Panc1 (cell line): ENCODE measurements at regions not wholly inside any gene's neighbourhood (a gene's known extent, or its start where the extent isn't known, plus 50 kb on each side); places are given as distances from the start of the nearest gene placed in this dataset.

Experiments used
- CTCF ChIP-seq: fragments of 450-650 bp; IDR thresholded peaks from 2 replicates; pipeline ENCODE4 v1.5.1; 2017; ENCODE audit warnings: mild to moderate bottlenecking
- POLR2AphosphoS5 ChIP-seq: IDR thresholded peaks from 2 replicates; pipeline ENCODE4 v1.6.1; 2012; ENCODE audit warnings: mild to moderate bottlenecking, low read depth, low read length, moderate library complexity
- REST ChIP-seq, 2 experiments: IDR thresholded peaks; 2 replicates each; pipeline ENCODE4 v1.6.1; 2011 to 2012; ENCODE audit warnings: low read depth in 2 of 2, control low read depth in 1 of 2, low read length in 1 of 2, mild to moderate bottlenecking in 1 of 2, moderate library complexity in 1 of 2; ENCODE audit not compliant: insufficient read depth in 1 of 2
- SIN3A ChIP-seq: IDR thresholded peaks from 2 replicates; pipeline ENCODE4 v1.6.1; 2012; ENCODE audit warnings: low read depth, mild to moderate bottlenecking, low read length, moderate library complexity, borderline replicate concordance; ENCODE audit not compliant: insufficient read depth
- TCF7L2 ChIP-seq: IDR thresholded peaks from 2 replicates; pipeline ENCODE4 v1.6.1; 2011; ENCODE audit warnings: mild to moderate bottlenecking, low read depth, low read length, inconsistent platforms

GRCh38 chr22:26922806-26923205 lies 265.4 kb downstream of the MIAT start:
- no peak for TF ChIP-seq CTCF
- no peak for TF ChIP-seq POLR2AphosphoS5
- no peak for TF ChIP-seq TCF7L2
- peak; percentile 77 to 85 for TF ChIP-seq REST (IDR thresholded peaks at IDR 0.05; ENCODE audit: insufficient read depth in 1 of 2, low read depth in 2 of 2, low read length in 1 of 2)
- no peak for TF ChIP-seq SIN3A
